Stimulated activated CD4-positive, alpha-beta T cell treated with anti-CD3 and anti-CD28 coated beads, Interleukin-4, amount 100 ng/mL, for 1 hour (primary cell): ENCODE measurements at regions not wholly inside any gene's neighbourhood (a gene's known extent, or its start where the extent isn't known, plus 50 kb on each side); places are given as distances from the start of the nearest gene placed in this dataset.
"Not testable (repeated sequence)": the region's sequence is repeated elsewhere in the genome, so short reads cannot be mapped to it uniquely, and the experiment has no call there.

Source experiments
- DNase-seq: peaks from one replicate; pipeline ENCODE4 v3.0.0-alpha.2; 2020

GRCh38 chr7:45410893-45411292 is 163.3 kb upstream of the ADCY1 start:
- DNase-seq, result no peak

GRCh38 chr7:45413419-45413818 is 160.7 kb upstream of the ADCY1 start:
- no peak for DNase-seq

- DNase-seq, result no peak
These were observed 159.9 kb upstream of the ADCY1 start for GRCh38 chr7:45414226-45414625.

- no peak for DNase-seq
These were observed 158.9 kb upstream of the ADCY1 start for GRCh38 chr7:45415265-45415664.

GRCh38 chr7:45416846-45417245 is 157.3 kb upstream of the ADCY1 start:
- no peak for DNase-seq

- DNase-seq, result no peak
These were observed 156.9 kb upstream of the ADCY1 start for GRCh38 chr7:45417268-45417667.

GRCh38 chr7:45417735-45418134 is 156.4 kb upstream of the ADCY1 start:
- DNase-seq, result no peak

GRCh38 chr7:45420843-45421495 is 153.2 kb upstream of the ADCY1 start:
- DNase-seq, result no peak

GRCh38 chr7:45421806-45422205 is 152.4 kb upstream of the ADCY1 start:
- no peak for DNase-seq

GRCh38 chr7:45430397-45430796 is 143.8 kb upstream of the ADCY1 start:
- no peak for DNase-seq

GRCh38 chr7:45434167-45434784 is 139.9 kb upstream of the ADCY1 start:
- no peak for DNase-seq

- no peak for DNase-seq
These were observed 139.0 kb upstream of the ADCY1 start for GRCh38 chr7:45435131-45435530.

GRCh38 chr7:45435846-45436245 is 138.3 kb upstream of the ADCY1 start:
- DNase-seq, result no peak

- not testable (repeated sequence) for DNase-seq
These were observed 133.4 kb upstream of the ADCY1 start for GRCh38 chr7:45440776-45441175.

- DNase-seq, result no peak
These were observed 130.9 kb upstream of the ADCY1 start for GRCh38 chr7:45443263-45443662.

- DNase-seq, result no peak
These were observed 127.8 kb upstream of the ADCY1 start for GRCh38 chr7:45446195-45446944.

GRCh38 chr7:45447296-45447695 is 126.9 kb upstream of the ADCY1 start:
- no peak for DNase-seq

GRCh38 chr7:45450571-45451204 is 123.5 kb upstream of the ADCY1 start:
- no peak for DNase-seq

- DNase-seq, result no peak
These were observed 122.7 kb upstream of the ADCY1 start for GRCh38 chr7:45451342-45452035.

- no peak for DNase-seq
These were observed 119.4 kb upstream of the ADCY1 start for GRCh38 chr7:45454771-45455170.

GRCh38 chr7:45455662-45456061 is 118.5 kb upstream of the ADCY1 start:
- DNase-seq, result no peak

GRCh38 chr7:45456105-45456504 is 118.1 kb upstream of the ADCY1 start:
- DNase-seq, result no peak
